Umbilical cord (tissue), 1 donor: ENCODE measurements at regions not wholly inside any gene's neighbourhood (a gene's known extent, or its start where the extent isn't known, plus 50 kb on each side); places are given as distances from the start of the nearest gene placed in this dataset.

ENCODE experiments used
- DNase-seq: peaks from one replicate; pipeline ENCODE4 v3.0.0-alpha.2; 2015; ENCODE audit warnings: low spot score

GRCh38 chr7:9978106-9979064 lies 995.3 kb upstream of the PHF14 start:
- peak; percentile 17 for DNase-seq

GRCh38 chr7:9981742-9982349 lies 991.8 kb upstream of the PHF14 start:
- peak; percentile 9 for DNase-seq

DNA sequence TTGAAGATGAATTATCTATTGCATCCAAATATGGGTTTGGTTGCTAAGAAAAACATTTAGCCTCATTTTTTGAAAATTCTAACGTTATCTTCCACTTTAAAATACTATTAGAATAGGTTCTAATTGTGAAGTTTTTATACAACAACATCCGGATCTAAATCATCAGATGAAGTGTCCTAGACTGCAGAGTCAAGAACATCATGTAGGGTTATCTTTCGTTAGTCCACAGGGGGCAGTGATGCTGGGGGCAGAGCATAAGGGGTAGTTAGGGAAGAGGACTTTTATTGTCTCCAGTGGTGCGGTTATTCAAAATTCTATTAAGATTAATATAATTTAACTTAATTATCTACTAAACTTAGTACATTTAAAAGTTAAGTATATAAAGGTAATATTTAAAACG lies 990.6 kb upstream of the PHF14 start:
- no peak for DNase-seq

GRCh38 chr7:10015687-10016086 lies 958.0 kb upstream of the PHF14 start:
- no peak for DNase-seq

- no peak for DNase-seq
These were observed 951.2 kb upstream of the PHF14 start for GRCh38 chr7:10022480-10022879.

DNA sequence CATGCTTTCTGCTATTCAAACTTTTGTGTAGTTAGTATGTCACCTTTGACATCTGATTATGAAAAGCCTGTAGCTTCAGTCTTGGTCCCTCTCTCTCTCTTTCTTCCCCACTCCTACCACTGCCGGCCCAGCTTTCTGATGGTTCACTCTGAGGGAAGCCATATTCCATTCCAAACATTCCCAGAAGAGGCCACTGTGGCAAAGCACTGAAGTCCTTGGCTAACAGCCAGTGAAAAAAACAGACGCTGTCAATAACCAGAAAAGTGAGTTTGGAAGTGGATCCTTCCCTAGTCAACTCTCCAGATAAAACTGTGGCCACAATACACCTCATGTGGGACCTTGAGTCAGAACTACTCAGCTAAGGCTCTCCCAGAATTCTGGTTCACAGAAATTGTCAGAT lies 950.7 kb upstream of the PHF14 start:
- peak; percentile 5 for DNase-seq

DNA sequence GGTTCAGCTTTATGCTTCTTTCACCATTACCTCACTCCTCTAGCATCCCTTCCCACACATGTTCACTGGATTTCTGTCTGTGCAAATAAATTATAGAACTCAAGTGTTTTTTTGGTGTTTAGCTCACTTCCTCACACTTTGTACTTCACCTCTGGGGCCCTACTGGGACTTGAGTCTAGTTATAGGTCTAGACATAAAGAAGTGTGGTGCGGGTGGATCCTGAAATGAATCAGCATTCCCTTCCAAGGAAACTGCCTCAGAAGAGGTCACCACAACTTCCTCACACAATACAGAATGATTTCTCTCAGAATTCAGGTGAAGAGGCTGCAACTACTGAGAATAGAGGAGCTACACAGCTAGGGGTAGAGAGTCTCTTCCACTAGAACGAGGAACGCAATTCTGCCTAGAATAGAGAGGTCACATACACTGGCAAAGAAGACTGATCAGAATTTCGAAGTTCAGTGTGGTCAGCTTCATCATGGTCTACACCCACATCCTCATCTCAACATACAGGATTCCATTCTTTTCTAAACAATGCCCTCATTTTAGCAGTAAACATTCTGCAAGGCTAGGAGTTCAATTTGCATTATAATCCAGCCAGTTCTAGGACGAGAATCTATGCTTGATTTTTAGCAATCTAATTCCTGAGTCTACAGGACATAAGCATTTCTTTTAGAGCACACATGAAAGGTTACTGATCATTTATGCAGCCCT lies 938.7 kb upstream of the PHF14 start:
- no peak for DNase-seq

GRCh38 chr7:10036693-10037092 lies 937.0 kb upstream of the PHF14 start:
- DNase-seq, result no peak

GRCh38 chr7:10038351-10038750 lies 935.3 kb upstream of the PHF14 start:
- no peak for DNase-seq

DNA sequence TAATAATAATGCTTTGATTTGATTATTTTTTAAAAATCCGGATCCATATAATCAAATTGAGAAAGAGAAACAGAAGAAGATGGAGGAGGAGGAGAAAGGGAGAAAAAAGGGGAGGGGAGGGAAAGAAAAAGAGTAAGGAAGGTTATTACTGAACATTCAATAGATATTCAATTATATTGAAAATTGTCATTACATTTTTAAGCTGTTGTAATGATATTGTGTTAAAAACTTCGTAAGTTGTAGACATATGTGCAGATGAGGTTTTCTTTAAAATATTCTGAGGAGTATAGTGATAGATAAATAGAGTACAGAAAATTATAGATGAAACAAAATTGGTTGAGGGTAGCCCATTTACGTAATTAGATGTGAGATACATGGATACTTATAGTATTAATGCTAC lies 933.0 kb upstream of the PHF14 start:
- DNase-seq, result no peak

- no peak for DNase-seq
These were observed 902.8 kb upstream of the PHF14 start for GRCh38 chr7:10070899-10071298.

GRCh38 chr7:10075866-10076265 lies 897.8 kb upstream of the PHF14 start:
- no peak for DNase-seq

GRCh38 chr7:10076660-10077300 lies 896.9 kb upstream of the PHF14 start:
- no peak for DNase-seq

- no peak for DNase-seq
These were observed 894.1 kb upstream of the PHF14 start for GRCh38 chr7:10079572-10079971.

DNA sequence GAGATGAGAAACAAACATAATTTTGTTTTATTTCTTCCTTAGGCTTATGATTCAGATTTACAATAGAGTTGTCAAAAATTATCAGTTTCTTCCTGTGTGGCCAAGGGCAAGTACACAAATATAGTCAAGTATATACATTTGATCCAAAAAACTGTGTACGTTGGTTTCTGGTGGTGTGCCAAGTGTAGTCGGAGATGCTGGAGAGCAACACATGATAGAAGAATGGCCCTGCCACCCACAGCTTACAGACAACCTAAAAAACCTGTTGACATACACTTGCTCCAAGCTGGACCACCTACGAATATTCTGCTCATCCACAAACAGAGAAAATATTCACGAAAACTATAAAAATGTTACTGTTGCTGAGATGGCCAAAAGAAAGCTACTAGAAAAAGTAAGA lies 890.8 kb upstream of the PHF14 start:
- no peak for DNase-seq

- no peak for DNase-seq
These were observed 889.9 kb upstream of the PHF14 start for GRCh38 chr7:10083766-10084165.

DNA sequence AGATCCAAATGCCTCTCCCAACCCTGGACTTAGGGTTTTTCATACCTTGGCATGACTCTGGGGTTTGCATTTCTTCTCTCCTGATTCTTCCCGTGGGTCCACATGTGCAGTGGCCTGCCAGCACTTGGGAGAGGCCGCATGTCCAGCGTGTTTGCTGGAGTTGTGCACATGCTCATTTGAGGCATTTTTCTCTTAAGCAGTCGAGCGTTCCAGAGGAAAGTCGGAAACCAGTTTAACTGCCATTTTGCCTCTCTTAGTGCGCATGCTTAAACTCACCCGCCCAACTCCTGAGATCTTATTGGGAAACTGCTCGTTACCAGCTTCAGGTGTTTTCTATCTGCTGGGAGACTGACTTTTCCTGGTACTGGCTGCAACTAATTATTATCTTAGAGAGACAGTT lies 888.4 kb upstream of the PHF14 start:
- DNase-seq, result no peak

DNA sequence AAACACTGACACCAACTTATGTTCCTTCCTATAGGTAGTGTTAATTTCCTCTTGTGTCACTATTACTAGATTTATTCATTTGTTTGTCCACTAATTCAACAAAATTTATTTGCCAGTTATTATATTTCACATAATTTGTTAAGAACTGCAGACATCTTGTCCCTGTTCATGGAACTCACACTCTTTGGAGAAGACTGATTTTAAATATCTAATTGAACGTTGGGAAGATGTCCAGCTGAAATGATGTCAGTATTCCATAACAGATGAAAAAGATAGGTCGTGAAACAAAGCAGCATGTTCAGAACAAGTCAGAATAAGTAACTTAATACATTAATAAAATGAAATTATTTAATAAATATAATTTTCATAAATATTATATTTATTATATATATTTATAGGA lies 873.1 kb upstream of the PHF14 start:
- no peak for DNase-seq

- DNase-seq, result no peak
These were observed 872.3 kb upstream of the PHF14 start for GRCh38 chr7:10101351-10101750.

GRCh38 chr7:10104292-10104691 lies 869.4 kb upstream of the PHF14 start:
- DNase-seq, result no peak

GRCh38 chr7:10106609-10107008 lies 867.1 kb upstream of the PHF14 start:
- no peak for DNase-seq

DNA sequence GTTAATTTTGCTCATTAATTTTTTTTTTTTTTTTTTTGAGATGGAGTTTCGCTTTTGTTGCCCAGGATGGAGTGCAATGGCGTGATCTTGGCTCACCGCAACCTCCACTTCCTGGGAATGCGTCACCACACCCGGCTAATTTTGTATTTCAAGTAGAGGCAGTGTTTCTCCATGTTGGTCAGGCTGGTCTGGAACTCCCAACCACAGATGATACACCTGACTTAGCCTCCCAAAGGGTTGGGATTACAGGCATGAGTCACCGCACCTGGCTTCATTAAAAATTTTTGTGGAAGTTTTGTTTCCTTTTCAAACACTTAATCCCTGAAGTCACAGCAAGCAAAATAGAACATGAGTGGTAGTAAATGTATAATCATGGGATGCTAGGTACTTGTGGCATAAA lies 857.2 kb upstream of the PHF14 start:
- no peak for DNase-seq
